Activated CD8-positive, alpha-beta memory T cell treated with anti-CD3 and anti-CD28 coated beads for 36 hours (primary cell): ENCODE measurements at regions not wholly inside any gene's neighbourhood (a gene's known extent, or its start where the extent isn't known, plus 50 kb on each side); places are given as distances from the start of the nearest gene placed in this dataset.
"Not testable (repeated sequence)": the region's sequence is repeated elsewhere in the genome, so short reads cannot be mapped to it uniquely, and the experiment has no call there.

Experiments
- CTCF ChIA-PET: fragments of 350-600 bp; sonication (Branson Sonifier 250); formaldehyde crosslinking; loops from one replicate; lab custom pipeline; 2021; ENCODE audit warnings: antibody characterized with exemption; lab: Charles Lee
- POLR2A ChIA-PET: fragments of 350-600 bp; sonication (Branson Sonifier 250); formaldehyde crosslinking; loops from one replicate; lab custom pipeline; 2021; ENCODE audit warnings: antibody characterized with exemption; lab: Charles Lee

DNA sequence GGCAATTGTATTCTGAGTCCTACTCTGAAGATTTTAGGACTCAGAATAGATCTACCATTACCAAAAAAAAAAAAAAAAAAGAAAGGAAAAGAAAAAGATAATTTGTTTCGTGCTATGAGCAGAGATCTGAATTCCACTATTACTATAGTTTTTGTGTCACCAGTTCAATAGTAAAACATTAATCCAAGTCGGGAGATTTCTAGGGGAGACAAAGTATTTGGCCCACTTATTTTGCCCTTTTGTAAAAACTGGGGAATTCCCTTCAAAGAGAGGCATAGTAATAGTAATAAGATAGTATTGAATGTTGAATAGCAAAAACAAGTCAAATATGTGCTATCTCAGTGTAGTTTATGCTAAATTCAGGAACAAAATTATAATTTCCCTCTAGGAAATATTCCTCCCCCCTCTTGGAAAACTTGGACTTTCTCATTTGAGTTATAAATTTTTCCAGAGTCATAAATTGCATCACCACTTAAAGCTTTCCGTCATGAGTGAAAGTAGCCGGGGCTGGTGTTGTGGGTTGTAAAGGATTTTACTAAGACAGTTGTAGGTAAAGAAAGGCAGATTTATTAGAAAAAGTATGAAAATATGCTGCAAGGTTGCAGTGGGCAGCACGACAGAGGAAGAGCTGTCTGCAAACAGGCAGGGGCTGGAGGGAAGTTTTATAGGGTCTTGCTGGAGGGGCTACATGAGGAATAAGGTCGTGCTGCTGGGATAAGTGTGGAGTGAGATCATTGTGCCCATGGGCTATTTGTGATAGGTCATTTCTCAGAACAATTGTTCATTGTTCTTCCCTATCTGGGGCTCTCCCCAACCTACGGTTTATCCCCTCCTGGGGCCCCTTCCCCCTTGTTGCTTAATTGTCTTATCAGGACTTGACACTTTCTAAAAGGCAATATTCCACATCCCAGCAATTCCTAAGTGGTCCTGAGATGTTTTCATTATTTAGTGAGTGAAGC, 1009.9 kb downstream of the PLA2G4A start:
- POLR2A ChIA-PET, result no interaction called here

DNA sequence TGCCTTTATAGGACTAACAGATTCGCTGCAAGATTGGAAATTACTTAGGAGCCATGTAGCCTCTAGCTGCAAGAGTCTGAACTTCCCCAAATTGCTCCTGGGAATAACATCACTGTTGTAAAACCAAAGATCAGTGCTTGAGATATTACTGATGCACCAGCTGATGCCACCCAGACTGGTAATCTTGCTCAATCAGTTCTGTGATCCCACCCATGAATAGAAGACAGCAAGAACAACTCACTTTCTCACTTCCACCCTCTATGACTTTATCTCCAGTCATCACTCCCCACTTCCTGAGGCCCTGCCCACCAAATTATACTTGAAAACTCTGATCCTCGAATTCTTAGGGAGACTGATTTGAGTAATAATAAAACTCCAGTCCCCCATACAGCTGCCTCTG, 1011.1 kb downstream of the PLA2G4A start:
- POLR2A ChIA-PET, result no interaction called here
- CTCF ChIA-PET, result no interaction called here

More for the DNA sequence above, 1009.9 kb downstream of the PLA2G4A start:
- CTCF ChIA-PET, result no interaction called here

- ChIA-PET CTCF (no interaction called here), POLR2A (no interaction called here)
Measured at GRCh38 chr1:187840557-187840956, 1011.8 kb downstream of the PLA2G4A start.

DNA sequence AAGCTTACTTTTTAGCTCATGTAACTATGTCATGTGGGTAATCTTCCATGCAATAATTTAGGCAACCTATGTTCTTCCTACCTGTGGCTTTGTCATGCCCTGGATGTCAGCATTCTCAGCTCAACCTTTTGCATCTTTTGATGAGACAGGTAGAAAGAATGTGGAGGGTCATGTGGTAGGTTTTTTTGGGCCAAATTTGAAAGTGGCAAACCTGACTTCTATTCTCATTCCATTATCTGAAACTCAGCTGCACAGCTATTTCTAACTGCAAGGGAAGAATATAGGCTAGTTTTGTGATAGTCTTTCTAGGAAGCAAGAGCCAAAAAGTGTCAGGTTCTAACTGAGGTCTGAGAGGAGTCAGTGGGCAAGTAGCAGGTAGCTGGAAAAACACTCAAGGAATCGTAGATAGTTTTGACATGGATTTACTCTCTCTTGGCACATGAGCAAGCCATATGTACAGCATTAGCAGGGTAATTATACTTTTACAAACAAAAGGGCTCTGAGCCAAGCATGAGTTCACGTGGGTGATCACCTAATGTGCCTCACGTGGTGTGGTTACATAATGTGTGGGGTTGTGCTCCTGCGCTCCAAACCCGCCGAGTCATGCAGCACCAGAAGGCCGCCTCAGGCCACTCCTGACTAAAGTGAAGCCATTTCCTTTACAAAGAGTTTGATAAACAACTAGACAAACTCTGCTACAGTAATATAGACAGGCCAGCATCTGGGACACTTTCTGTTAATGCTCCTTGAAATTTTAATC, 1013.8 kb downstream of the PLA2G4A start:
- ChIA-PET CTCF (no interaction called here), POLR2A (no interaction called here)

GRCh38 chr1:187844313-187844712, 1015.6 kb downstream of the PLA2G4A start:
- CTCF ChIA-PET, result no interaction called here

DNA sequence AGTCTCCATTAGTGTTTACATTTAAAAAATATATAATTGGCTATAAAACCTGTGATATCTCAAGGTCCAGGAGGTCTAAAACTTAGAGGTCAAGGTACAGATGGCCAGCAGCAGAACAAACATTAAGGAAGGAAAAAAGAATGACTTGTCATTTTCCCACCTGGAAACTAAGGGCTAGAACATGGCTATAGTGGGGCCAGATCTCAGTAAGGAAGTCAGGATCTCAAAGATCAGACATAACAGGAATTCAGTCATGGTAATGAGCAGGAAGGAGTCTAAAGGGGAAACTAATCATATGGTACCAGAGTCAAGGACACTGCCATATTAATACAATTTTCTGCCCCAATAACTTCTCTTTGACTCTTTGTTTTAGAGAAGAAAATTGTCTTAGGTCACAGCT, 1018.8 kb downstream of the PLA2G4A start:
- ChIA-PET CTCF (no interaction called here), POLR2A (no interaction called here)

More at GRCh38 chr1:187844313-187844712, 1015.6 kb downstream of the PLA2G4A start:
- POLR2A ChIA-PET, result no interaction called here

DNA sequence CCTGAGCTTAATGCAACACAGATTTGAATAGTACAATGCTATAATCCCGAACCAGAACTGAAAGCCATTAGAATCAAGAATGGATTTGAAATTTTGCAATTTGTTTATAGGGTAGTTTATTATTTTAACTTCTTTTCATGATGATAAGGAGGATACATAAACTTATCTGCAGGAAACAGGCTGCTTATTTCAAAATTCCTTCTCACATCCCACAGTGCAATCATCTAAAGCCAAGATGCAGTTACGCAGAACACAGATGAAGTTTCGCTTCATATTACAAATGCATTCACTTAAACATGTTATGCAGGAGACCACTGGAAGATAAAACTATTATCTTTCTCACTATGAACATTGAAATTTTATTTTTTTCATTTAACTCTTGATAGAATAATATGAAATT, 1019.6 kb downstream of the PLA2G4A start:
- CTCF ChIA-PET, result no interaction called here
- POLR2A ChIA-PET, result no interaction called here

DNA sequence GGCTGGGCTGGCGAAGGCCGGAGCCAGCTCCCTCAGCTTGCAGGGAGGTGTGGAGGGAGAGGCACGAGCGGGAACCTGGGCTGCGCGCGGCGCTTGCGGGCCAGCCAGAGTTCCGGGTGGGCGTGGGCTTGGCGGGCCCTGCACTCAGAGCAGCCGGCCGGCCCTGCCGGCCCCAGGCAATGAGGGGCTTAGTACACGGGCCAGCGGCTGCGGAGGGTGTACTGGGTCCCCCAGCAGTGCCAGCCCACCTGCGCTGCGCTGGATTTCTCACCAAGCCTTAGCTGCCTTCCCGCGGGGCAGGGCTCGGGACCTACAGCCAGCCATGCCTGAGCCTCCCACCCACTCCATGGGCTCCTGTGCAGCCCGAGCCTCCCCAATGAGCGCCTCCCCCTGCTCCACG, 1021.4 kb downstream of the PLA2G4A start:
- POLR2A ChIA-PET, CTCF ChIA-PET: not testable (repeated sequence)

DNA sequence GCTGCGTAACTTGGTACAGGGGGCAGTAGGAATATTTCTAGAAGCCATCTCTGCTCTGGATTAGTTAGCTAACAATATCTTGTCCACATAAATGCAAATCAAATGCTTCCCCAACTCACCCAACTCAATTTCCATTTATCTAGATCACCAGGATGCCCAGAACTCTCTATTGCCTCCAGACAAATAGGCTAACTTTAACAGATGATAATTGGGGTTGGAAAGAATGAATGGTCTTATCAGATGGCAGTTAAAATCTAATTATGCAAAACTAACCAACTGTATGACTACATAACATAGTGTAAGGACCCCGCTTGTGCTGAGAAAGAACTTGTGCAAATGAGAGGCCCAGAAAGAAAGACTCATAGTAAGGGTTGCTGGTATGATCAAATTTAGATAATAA, 1024.8 kb downstream of the PLA2G4A start:
- ChIA-PET POLR2A (no interaction called here), CTCF (no interaction called here)

- ChIA-PET POLR2A (no interaction called here), CTCF (no interaction called here)
Measured at GRCh38 chr1:187854457-187854856, 1025.7 kb downstream of the PLA2G4A start.

DNA sequence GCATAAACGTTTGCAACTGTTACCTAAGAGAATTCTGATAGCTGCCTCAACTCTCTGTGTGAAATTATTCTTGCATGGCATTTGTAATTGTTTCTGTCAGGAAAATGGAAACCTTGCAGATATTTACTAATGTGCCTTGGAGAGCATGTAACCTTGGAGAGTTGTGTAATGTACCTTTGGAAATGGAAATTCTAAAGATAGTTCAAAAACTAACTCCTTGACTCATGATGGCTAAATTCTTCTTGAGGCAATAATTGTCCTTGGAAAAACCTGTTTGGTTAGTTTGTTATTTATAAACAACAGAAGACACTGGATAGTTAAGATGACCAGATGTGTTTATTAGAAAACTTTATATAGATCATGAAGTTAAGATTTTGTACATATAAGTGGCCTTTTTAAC, 1033.8 kb downstream of the PLA2G4A start:
- POLR2A ChIA-PET, result no interaction called here
- CTCF ChIA-PET, result no interaction called here

GRCh38 chr1:187870552-187870951, 1041.8 kb downstream of the PLA2G4A start:
- POLR2A ChIA-PET, result no interaction called here

GRCh38 chr1:187871177-187871845, 1042.6 kb downstream of the PLA2G4A start:
- CTCF ChIA-PET, result no interaction called here
- POLR2A ChIA-PET, result no interaction called here

More at GRCh38 chr1:187870552-187870951, 1041.8 kb downstream of the PLA2G4A start:
- CTCF ChIA-PET, result no interaction called here

DNA sequence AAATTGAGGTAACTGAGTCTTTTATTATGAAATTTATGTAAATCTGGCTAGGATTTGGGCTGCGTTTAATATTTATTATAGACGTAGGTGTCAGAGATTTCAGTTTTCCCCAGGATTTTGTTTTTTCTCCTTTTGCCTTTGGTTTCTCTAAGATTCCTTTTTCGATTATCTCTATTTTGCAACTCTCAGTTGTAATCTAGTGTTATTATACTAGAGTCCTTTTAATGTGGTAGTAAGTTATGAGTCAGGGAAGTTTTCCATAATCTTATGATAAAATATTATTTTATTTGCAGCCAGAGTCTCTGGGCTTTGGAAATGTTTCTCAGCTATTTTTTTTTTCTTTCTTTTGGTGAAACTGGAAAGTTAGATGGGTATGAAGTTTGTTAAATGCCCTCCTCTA, 1043.8 kb downstream of the PLA2G4A start:
- POLR2A ChIA-PET, result no interaction called here

DNA sequence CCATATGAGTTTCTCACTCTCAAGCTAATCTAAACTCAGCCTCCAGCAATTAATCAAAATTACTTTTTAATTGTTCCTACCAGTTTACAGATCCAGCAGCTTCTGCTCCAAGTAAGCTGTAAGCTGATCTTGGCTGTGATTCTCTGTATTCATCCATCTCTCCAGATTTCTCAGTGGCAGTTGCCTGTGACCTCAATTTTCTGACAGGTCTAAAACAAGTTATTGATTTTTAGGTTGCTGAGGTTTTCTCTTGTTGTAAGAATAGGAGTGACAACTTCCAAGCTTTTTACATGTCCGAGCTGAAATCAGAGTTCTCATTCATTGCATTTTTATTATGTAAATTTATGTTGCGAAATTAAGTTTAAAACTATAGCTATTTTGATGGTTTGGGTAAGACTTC, 1044.4 kb downstream of the PLA2G4A start:
- POLR2A ChIA-PET, result no interaction called here
- CTCF ChIA-PET, result no interaction called here

More for the DNA sequence above, 1043.8 kb downstream of the PLA2G4A start:
- CTCF ChIA-PET, result no interaction called here

DNA sequence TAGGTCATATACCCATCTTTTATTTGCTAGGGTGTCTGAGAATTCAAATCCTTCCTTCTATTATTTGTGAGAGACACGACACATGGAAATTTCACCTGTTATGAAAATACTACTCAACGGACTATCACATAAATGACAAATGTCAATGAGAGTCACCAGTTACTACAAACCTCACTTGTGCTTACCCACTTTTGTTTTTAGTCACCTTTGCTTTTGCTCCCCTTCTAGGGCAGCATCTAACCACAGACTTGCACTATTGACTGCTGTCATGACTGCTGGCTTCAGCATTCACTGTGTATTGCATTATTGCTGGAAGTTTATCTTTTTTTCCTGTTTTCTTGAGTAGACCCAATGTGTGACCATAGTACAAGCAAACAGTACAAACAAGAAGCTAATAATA, 1048.0 kb downstream of the PLA2G4A start:
- POLR2A ChIA-PET, result no interaction called here
- CTCF ChIA-PET, result no interaction called here

DNA sequence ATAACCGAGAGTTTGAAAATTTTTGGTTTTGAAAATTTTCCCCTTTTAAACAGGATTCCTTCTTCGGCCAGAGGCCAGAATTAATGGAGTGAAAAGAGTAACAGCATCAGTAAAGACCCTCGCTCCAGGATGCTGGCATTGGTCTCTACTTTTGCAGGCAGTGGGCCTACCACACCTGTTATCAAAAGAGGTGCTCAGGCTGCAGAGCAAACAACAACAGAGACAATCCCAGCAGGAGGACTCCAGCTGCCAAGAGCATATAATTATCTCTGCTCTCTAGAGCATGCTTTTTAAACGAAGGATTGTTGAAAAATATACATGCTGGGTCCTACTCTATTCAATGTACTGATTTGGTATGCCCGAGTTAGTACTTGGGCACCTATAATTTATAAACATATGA, 1048.5 kb downstream of the PLA2G4A start:
- POLR2A ChIA-PET, result no interaction called here
- CTCF ChIA-PET, result no interaction called here

DNA sequence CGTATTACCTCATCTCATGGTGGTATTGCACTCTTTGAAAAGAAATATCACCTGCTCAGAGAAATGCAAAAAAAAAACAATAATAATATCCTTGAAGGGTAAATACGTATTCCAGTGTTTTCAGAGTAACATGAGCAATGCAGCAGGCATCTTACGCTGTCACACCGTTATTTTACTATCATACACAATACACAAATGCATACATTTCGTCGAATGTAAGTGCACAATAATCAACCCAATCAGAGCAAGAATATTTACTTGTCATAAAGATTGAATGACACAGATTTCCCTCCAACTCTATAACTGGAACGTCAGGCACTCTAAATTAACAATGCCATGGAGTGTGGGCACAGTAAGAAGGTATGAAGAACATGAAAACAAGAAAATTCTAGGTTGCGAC, 1050.1 kb downstream of the PLA2G4A start:
- ChIA-PET CTCF (no interaction called here), POLR2A (no interaction called here)

DNA sequence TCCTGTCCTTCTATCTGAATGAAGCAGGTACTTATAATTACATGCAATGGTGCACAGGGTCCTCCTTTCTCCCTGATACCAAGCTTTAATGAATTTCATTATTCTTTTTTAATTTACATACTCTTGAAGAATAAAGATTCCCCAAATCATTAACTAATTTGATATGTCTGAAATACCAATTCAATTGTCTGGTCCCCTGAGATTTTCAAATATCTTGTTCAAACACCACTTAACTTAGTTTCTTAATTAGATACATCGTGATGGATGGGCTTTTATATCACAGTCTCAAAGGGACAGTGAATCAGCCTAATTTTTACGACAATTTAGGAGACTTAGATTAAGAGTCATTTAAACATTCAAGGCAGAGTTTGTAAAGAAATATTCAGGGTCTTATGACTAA, 1054.6 kb downstream of the PLA2G4A start:
- POLR2A ChIA-PET, result no interaction called here
- CTCF ChIA-PET, result no interaction called here

- ChIA-PET POLR2A (no interaction called here), CTCF (no interaction called here)
Measured at GRCh38 chr1:187891993-187892682, 1063.4 kb downstream of the PLA2G4A start.
